Breast epithelium (tissue), 4 donors: ENCODE measurements at regions not wholly inside any gene's neighbourhood (a gene's known extent, or its start where the extent isn't known, plus 50 kb on each side); places are given as distances from the start of the nearest gene placed in this dataset.

Experiments
- DNase-seq, 2 donors: peaks; one replicate each; pipeline ENCODE4 v3.0.0-alpha.2; 2019; ENCODE audit warnings: low spot score in 2 of 2
- H3K27ac ChIP-seq, 2 donors: fragments of 200-600 bp; sonication (generic) in 1 of 2; one replicate each; pipeline ENCODE4 v1.5.1; 2016 to 2019; ENCODE audit warnings: mild to moderate bottlenecking in 1 of 2
- H3K27me3 ChIP-seq, 2 donors: fragments of 200-600 bp; sonication (generic) in 1 of 2; one replicate each; pipeline versions ENCODE4 v1.5.1 to v1.6.0; 2017 to 2019; ENCODE audit warnings: control low read depth in 1 of 2, mild to moderate bottlenecking in 1 of 2
- H3K36me3 ChIP-seq: fragments of 200-600 bp; one replicate; pipeline ENCODE4 v1.5.1; 2019
- H3K4me1 ChIP-seq, 2 donors: fragments of 200-600 bp; sonication (generic); one replicate each; pipeline ENCODE4 v1.5.1; 2016 to 2019; ENCODE audit warnings: control low read depth in 1 of 2
- H3K4me3 ChIP-seq, 3 donors: fragments of 200-600 bp; sonication (generic); 1 replicate in 2 of 3; 2 replicates in 1 of 3; pipeline ENCODE4 v1.5.1; 2016 to 2019; ENCODE audit warnings: mild to moderate bottlenecking in 3 of 3, moderate library complexity in 2 of 3
- H3K9me3 ChIP-seq, 2 donors: fragments of 200-600 bp; sonication (generic) in 1 of 2; one replicate each; pipeline ENCODE4 v1.5.1; 2016 to 2019; ENCODE audit warnings: control low read depth in 1 of 2
- POLR2A ChIP-seq: fragments of 450-650 bp; IDR thresholded peaks from one replicate; pipeline ENCODE4 v1.6.1; 2016; ENCODE audit warnings: antibody characterized with exemption, mild to moderate bottlenecking, moderate library complexity
- POLR2AphosphoS5 ChIP-seq, 3 donors: sonication (generic); formaldehyde crosslinking; IDR thresholded peaks; one replicate each; pipeline ENCODE4 v1.6.1; 2017; ENCODE audit warnings: antibody characterized with exemption in 3 of 3
- intact Hi-C: fragments of 100-400 bp; cut with DNase I; formaldehyde crosslinking; loops from one replicate; pipeline ENCODE4 v1.15.1; 2023; ENCODE audit warnings: low total_unique reads
- TF ChIP-seq, protein P1 (sequence below), 3 donors: fragments of 450-650 bp; IDR thresholded peaks; one replicate each; pipeline ENCODE4 v1.5.1; 2016 to 2017; ENCODE audit warnings: antibody characterized with exemption in 3 of 3, mild to moderate bottlenecking in 3 of 3, moderate library complexity in 3 of 3

DNA sequence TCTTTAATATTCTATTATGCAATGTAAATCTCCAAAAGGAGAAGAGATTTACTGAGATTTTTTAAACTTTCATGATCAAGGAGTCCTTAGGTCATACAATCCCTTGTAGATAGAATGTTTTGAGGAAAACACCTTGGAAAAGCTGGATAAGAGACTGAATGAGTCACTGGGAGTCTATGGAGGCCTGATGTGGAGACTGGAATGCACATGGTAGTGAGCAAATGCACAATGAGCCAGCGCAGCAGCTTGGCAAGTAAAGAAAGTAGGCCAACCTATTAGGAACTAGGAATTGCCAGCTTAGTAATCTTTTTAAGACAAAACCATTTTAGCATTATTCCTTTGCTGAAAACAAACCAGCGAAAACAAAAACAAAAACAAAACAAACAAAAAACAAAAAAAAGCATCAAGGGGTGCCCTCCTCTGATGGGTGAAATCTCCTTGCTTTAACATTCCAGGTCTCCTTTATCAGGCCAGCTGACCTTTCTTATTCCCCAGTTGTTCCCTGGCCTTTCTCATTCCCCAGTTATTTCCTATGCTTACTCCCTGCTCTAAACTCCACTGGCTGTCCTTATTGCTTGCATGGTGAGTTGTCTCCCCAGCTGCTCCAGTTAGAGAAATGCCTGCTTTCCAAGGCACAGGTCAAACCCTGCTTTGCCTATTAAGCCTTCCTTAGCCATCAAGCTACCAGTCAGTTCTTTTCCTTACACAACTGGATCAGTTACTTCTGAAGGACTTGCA lies 135.8 kb downstream of the PLCE1 start:
- no peak for DNase-seq
- no peak overlapping the region for H3K4me3 ChIP-seq
- intact Hi-C loops: loop anchor here (5.0 kb wide), 1 partner anchor 1163 kb away; the partner anchor contains the start of gene PDLIM1
- no peaks in the 10 kb centered on the region for H3K4me1 ChIP-seq
- no peak overlapping the region for H3K27ac ChIP-seq
- H3K9me3 ChIP-seq: no peaks in the 10 kb centered on the region
- no peaks in the 10 kb centered on the region for H3K36me3 ChIP-seq
- TF ChIP-seq, protein P1, sequence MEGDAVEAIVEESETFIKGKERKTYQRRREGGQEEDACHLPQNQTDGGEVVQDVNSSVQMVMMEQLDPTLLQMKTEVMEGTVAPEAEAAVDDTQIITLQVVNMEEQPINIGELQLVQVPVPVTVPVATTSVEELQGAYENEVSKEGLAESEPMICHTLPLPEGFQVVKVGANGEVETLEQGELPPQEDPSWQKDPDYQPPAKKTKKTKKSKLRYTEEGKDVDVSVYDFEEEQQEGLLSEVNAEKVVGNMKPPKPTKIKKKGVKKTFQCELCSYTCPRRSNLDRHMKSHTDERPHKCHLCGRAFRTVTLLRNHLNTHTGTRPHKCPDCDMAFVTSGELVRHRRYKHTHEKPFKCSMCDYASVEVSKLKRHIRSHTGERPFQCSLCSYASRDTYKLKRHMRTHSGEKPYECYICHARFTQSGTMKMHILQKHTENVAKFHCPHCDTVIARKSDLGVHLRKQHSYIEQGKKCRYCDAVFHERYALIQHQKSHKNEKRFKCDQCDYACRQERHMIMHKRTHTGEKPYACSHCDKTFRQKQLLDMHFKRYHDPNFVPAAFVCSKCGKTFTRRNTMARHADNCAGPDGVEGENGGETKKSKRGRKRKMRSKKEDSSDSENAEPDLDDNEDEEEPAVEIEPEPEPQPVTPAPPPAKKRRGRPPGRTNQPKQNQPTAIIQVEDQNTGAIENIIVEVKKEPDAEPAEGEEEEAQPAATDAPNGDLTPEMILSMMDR (IDR thresholded peaks at IDR 0.05): no peak
- TF ChIP-seq POLR2AphosphoS5 (IDR thresholded peaks at IDR 0.05) (no peak), POLR2A (no peak)
- H3K27me3 ChIP-seq: no peaks in the 10 kb centered on the region

DNA sequence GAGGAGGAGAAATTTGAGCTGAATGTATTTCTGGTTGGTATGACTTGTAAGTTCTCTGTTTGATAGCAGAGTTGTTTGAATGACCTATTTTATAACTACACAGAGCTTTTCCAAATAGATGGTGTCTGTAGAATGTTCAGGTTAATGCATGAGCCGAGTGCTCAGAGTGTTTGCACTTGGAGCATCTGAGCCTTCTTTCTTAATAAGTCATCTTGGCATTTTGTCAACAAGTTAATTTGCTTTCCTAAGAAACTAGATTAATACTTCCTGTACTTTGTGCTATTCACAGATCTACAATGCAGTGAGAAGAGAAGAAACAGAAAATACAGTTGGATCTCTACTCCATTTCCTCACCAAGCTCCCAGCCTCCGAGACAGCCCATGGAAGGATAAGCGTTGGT lies 138.2 kb downstream of the PLCE1 start:
- Histone ChIP-seq H3K27ac (no peak overlapping the region), H3K4me1 (no peaks in the 10 kb centered on the region), H3K9me3 (no peaks in the 10 kb centered on the region), H3K4me3 (no peak overlapping the region), H3K27me3 (no peaks in the 10 kb centered on the region), H3K36me3 (no peaks in the 10 kb centered on the region)
- no peak for DNase-seq
- intact Hi-C loops: loop anchor here (5.0 kb wide), 1 partner anchor 1160 kb away; the partner anchor contains the start of gene PDLIM1
- TF ChIP-seq, protein P1 (IDR thresholded peaks at IDR 0.05): no peak
- TF ChIP-seq POLR2AphosphoS5 (IDR thresholded peaks at IDR 0.05) (no peak), POLR2A (no peak)

DNA sequence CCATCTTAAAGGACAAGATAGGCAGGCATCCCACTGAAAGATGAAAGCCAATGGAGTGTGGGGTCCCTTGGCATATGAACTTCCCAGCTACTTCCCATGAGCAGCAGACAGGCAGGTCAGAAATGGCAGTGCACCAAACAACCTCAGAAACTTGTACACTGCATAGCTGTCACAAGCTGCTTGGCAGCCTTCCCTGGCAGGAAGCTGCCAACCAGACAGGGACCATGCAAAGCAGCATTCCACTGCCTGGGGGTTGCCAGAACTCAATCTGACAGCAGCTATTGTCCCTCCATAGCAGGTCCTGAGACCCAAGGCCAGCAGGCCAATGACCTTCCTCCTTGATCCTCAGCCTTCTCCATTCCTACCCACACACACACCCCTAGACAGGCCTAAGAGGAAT lies 139.5 kb downstream of the PLCE1 start:
- Histone ChIP-seq H3K4me1 (no peaks in the 10 kb centered on the region), H3K4me3 (no peak overlapping the region), H3K36me3 (no peaks in the 10 kb centered on the region), H3K9me3 (no peaks in the 10 kb centered on the region), H3K27me3 (no peaks in the 10 kb centered on the region), H3K27ac (no peak overlapping the region)
- intact Hi-C loops: loop anchor here (5.0 kb wide), 1 partner anchor 1159 kb away; the partner anchor contains the start of gene PDLIM1
- no peak for TF ChIP-seq POLR2A
- peak in 2 of 3 donors; percentile 38 to 57 for TF ChIP-seq POLR2AphosphoS5 (IDR thresholded peaks at IDR 0.05)
- DNase-seq: peak; percentile 75 to 92

DNA sequence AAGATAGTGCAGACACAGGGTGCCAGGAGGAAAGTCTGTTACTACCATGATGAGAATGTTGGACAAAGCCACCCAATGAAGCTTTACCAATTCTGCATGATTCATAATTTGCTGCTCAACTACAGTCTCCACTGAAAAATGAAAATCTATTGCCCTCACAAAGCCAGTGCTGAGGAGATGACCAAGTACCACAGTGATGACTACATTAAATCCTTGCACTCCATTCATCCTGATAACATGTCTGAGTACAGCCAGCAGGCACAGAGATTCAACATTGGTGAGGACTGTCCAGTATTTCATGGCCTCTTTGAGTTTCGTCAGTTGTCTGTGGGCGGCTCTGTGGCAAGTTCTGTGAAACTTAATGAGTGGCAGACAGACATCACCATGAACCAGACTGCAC lies 144.0 kb downstream of the PLCE1 start:
- Histone ChIP-seq H3K4me1 (no peaks in the 10 kb centered on the region), H3K4me3 (no peak overlapping the region), H3K27me3 (no peaks in the 10 kb centered on the region), H3K36me3 (no peaks in the 10 kb centered on the region), H3K27ac (no peak overlapping the region), H3K9me3 (no peaks in the 10 kb centered on the region)
- no peak for DNase-seq
- TF ChIP-seq, protein P1 (IDR thresholded peaks at IDR 0.05): no peak
- TF ChIP-seq POLR2A: no peak
- TF ChIP-seq POLR2AphosphoS5 (IDR thresholded peaks at IDR 0.05): no peak
- intact Hi-C loops: no loop called here

DNA sequence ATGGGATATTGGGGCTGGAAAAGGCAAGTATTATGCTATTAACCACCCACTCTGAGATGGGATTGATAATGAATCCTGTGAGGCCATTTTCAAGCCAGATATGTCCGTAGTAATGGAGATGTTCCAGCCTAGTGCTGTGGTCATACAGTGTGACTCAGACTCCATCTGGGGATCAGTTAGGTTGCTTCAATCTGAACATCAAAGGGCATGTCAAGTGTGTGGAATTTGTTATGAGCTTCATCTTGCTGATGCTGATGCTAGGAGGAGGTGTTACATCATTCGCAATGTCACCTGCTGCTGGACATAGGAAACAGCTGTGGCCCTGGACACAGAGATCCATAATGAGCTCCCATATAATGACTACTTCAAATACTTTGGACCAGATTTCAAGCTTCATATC lies 144.7 kb downstream of the PLCE1 start:
- H3K9me3 ChIP-seq: no peaks in the 10 kb centered on the region
- no peak overlapping the region for H3K4me3 ChIP-seq
- intact Hi-C loops: no loop called here
- DNase-seq: no peak
- H3K27ac ChIP-seq: no peak overlapping the region
- no peaks in the 10 kb centered on the region for H3K27me3 ChIP-seq
- H3K36me3 ChIP-seq: no peaks in the 10 kb centered on the region
- no peaks in the 10 kb centered on the region for H3K4me1 ChIP-seq
- TF ChIP-seq, protein P1 (IDR thresholded peaks at IDR 0.05): no peak
- TF ChIP-seq POLR2AphosphoS5 (IDR thresholded peaks at IDR 0.05) (no peak), POLR2A (no peak)
